Esophagus squamous epithelium (tissue), 5 donors: ENCODE measurements at regions not wholly inside any gene's neighbourhood (a gene's known extent, or its start where the extent isn't known, plus 50 kb on each side); places are given as distances from the start of the nearest gene placed in this dataset.

ENCODE experiments used
- DNase-seq: peaks from one replicate; lab custom pipeline; 2025; lab: John Stamatoyannopoulos, UW
- H3K27ac ChIP-seq, 4 donors: fragments of 200-600 bp; sonication (generic); one replicate each; pipeline ENCODE4 v1.5.1; 2016 to 2019; ENCODE audit warnings: mild to moderate bottlenecking in 1 of 4
- H3K27me3 ChIP-seq, 4 donors: fragments of 200-600 bp; sonication (generic); 1 replicate in 3 of 4; 2 replicates in 1 of 4; pipeline versions ENCODE4 v1.5.1 to v1.6.0; 2017 to 2021; ENCODE audit warnings: antibody characterized with exemption in 1 of 4
- H3K36me3 ChIP-seq, 3 donors: fragments of 200-600 bp; sonication (generic); one replicate each; pipeline ENCODE4 v1.5.1; 2016 to 2019
- H3K4me1 ChIP-seq, 3 donors: fragments of 200-600 bp; sonication (generic); one replicate each; pipeline ENCODE4 v1.5.1; 2017 to 2019
- H3K4me3 ChIP-seq, 4 donors: fragments of 200-600 bp; sonication (generic); 1 replicate in 3 of 4; 2 replicates in 1 of 4; pipeline ENCODE4 v1.5.1; 2016 to 2019; ENCODE audit warnings: mild to moderate bottlenecking in 2 of 4, moderate library complexity in 1 of 4
- H3K9me3 ChIP-seq, 3 donors: fragments of 200-600 bp; sonication (generic); one replicate each; pipeline ENCODE4 v1.5.1; 2016 to 2019
- CTCF ChIP-seq, 6 experiments: fragments of 450-650 bp in 4 of 6; fragments of 200-600 bp in 2 of 6; sonication (generic) in 2 of 6; IDR thresholded peaks; one replicate each; pipeline ENCODE4 v1.5.1; 2016 to 2019; ENCODE audit warnings: antibody characterized with exemption in 6 of 6, mild to moderate bottlenecking in 4 of 6, moderate library complexity in 4 of 6
- POLR2A ChIP-seq, 4 donors: fragments of 450-650 bp; IDR thresholded peaks; one replicate each; pipeline ENCODE4 v1.6.1; 2017; ENCODE audit warnings: antibody characterized with exemption in 4 of 4, mild to moderate bottlenecking in 4 of 4, moderate library complexity in 3 of 4
- WGBS, 2 donors: methylation state at CpG; one replicate each; pipeline ENCODE4 v1.1.5; 2018; 5-methylcytosine and 5-hydroxymethylcytosine counted together
- intact Hi-C: fragments of 100-400 bp; cut with DNase I; formaldehyde crosslinking; loops from one replicate; pipeline ENCODE4 v1.15.0; 2022
- donor health status: DM: yes; HTN: yes; CAD: no.

GRCh38 chr18:44171301-44171700 lies 509.4 kb upstream of the SETBP1 start:
- no peaks in the 10 kb centered on the region for H3K9me3 ChIP-seq
- H3K27me3 ChIP-seq: no peaks in the 10 kb centered on the region
- no peaks in the 10 kb centered on the region for H3K4me1 ChIP-seq
- TF ChIP-seq CTCF (IDR thresholded peaks at IDR 0.05): no peak
- TF ChIP-seq POLR2A (IDR thresholded peaks at IDR 0.05): no peak
- DNase-seq: no peak
- no peaks in the 10 kb centered on the region for H3K36me3 ChIP-seq
- WGBS, 2 donors: 89 to 98% methylated on average over 5 of the region's 5 CpGs
- no peak overlapping the region for H3K27ac ChIP-seq
- intact Hi-C loops: no loop called here
- no peak overlapping the region for H3K4me3 ChIP-seq

- H3K27me3 ChIP-seq: no peaks in the 10 kb centered on the region
- WGBS, 2 donors: 91 to 96% methylated on average over 2 of the region's 2 CpGs
- no peaks in the 10 kb centered on the region for H3K4me1 ChIP-seq
- TF ChIP-seq CTCF (IDR thresholded peaks at IDR 0.05): no peak
- no peak for TF ChIP-seq POLR2A (IDR thresholded peaks at IDR 0.05)
- DNase-seq: no peak
- H3K9me3 ChIP-seq: no peaks in the 10 kb centered on the region
- no peaks in the 10 kb centered on the region for H3K36me3 ChIP-seq
- intact Hi-C loops: no loop called here
- no peak overlapping the region for H3K27ac ChIP-seq
- H3K4me3 ChIP-seq: no peak overlapping the region
These were observed 504.8 kb upstream of the SETBP1 start for GRCh38 chr18:44175891-44176290.

GRCh38 chr18:44178476-44178875 lies 502.2 kb upstream of the SETBP1 start:
- Histone ChIP-seq H3K9me3 (no peaks in the 10 kb centered on the region), H3K27ac (no peak overlapping the region), H3K4me3 (no peak overlapping the region), H3K4me1 (no peaks in the 10 kb centered on the region), H3K36me3 (no peaks in the 10 kb centered on the region), H3K27me3 (no peaks in the 10 kb centered on the region)
- TF ChIP-seq CTCF (IDR thresholded peaks at IDR 0.05): no peak
- TF ChIP-seq POLR2A (IDR thresholded peaks at IDR 0.05): no peak
- DNase-seq: no peak
- intact Hi-C loops: no loop called here
- 53 to 56% methylated on average over 2 of the region's 2 CpGs for WGBS, 2 donors

GRCh38 chr18:44179693-44180092 lies 501.0 kb upstream of the SETBP1 start:
- 87 to 89% methylated on average over 4 to 7 of the region's 10 CpGs for WGBS, 2 donors
- intact Hi-C loops: no loop called here
- TF ChIP-seq POLR2A (IDR thresholded peaks at IDR 0.05): no peak
- no peak for TF ChIP-seq CTCF (IDR thresholded peaks at IDR 0.05)
- Histone ChIP-seq H3K4me1 (no peaks in the 10 kb centered on the region), H3K4me3 (no peak overlapping the region), H3K27ac (no peak overlapping the region), H3K27me3 (no peaks in the 10 kb centered on the region), H3K36me3 (no peaks in the 10 kb centered on the region), H3K9me3 (no peaks in the 10 kb centered on the region)
- no peak for DNase-seq

- intact Hi-C loops: no loop called here
These were observed 500.0 kb upstream of the SETBP1 start for GRCh38 chr18:44180683-44181082.

More at GRCh38 chr18:44180683-44181082, 500.0 kb upstream of the SETBP1 start:
- no peaks in the 10 kb centered on the region for H3K9me3 ChIP-seq
- no peaks in the 10 kb centered on the region for H3K27me3 ChIP-seq
- H3K27ac ChIP-seq: no peak overlapping the region
- no peaks in the 10 kb centered on the region for H3K4me1 ChIP-seq
- no peaks in the 10 kb centered on the region for H3K36me3 ChIP-seq
- no peak for DNase-seq
- WGBS, 2 donors: 30 to 45% methylated on average over 1 of the region's 1 CpG
- TF ChIP-seq CTCF (IDR thresholded peaks at IDR 0.05) (no peak), POLR2A (IDR thresholded peaks at IDR 0.05) (no peak)
- H3K4me3 ChIP-seq: no peak overlapping the region
